ENCODE measurements at regions not wholly inside any gene's neighbourhood (a gene's known extent, or its start where the extent isn't known, plus 50 kb on each side); places are given as distances from the start of the nearest gene placed in this dataset.

- H3K4me1 ChIP-seq = no peaks in the 10 kb centered on the region
- TF ChIP-seq CTCF (IDR thresholded peaks at IDR 0.05) (no peak), EP300 (IDR thresholded peaks at IDR 0.05) (no peak), POLR2AphosphoS5 (IDR thresholded peaks at IDR 0.05) (no peak), POLR2A (IDR thresholded peaks at IDR 0.05) (no peak)
- no peak overlapping the region for H3K4me3 ChIP-seq
- no peak for DNase-seq
- H3K27ac ChIP-seq = no peak overlapping the region
- WGBS, 2 donors = 65 to 75% methylated on average over 2 of the region's 2 CpGs
- no peaks in the 10 kb centered on the region for H3K27me3 ChIP-seq
- intact Hi-C loops (cut with DNase I) = no loop called here
- H3K9me3 ChIP-seq = no peaks in the 10 kb centered on the region
- H3K36me3 ChIP-seq = no peaks in the 10 kb centered on the region
Observed at GRCh38 chr7:96452146-96452545, 130.2 kb upstream of the SLC25A13 start.

GRCh38 chr7:96449094-96449493 is 127.2 kb upstream of the SLC25A13 start:
- TF ChIP-seq POLR2AphosphoS5 (IDR thresholded peaks at IDR 0.05) (no peak), POLR2A (IDR thresholded peaks at IDR 0.05) (no peak), EP300 (IDR thresholded peaks at IDR 0.05) (no peak), CTCF (IDR thresholded peaks at IDR 0.05) (no peak)
- Histone ChIP-seq H3K36me3 (no peaks in the 10 kb centered on the region), H3K4me1 (no peaks in the 10 kb centered on the region), H3K27ac (no peak overlapping the region), H3K27me3 (no peaks in the 10 kb centered on the region), H3K4me3 (no peak overlapping the region), H3K9me3 (no peaks in the 10 kb centered on the region)
- intact Hi-C loops (cut with DNase I) = no loop called here
- WGBS, 2 donors = 73 to 80% methylated on average over 4 of the region's 4 CpGs
- DNase-seq = no peak

- H3K9me3 ChIP-seq = no peaks in the 10 kb centered on the region
- H3K4me1 ChIP-seq = no peaks in the 10 kb centered on the region
- intact Hi-C loops (cut with DNase I) = no loop called here
- 49 to 56% methylated on average over 5 of the region's 5 CpGs for whole genome bisulfite sequencing, 2 donors
- H3K27me3 ChIP-seq = no peaks in the 10 kb centered on the region
- H3K4me3 ChIP-seq = no peak overlapping the region
- no peak overlapping the region for H3K27ac ChIP-seq
- DNase-seq = no peak
- H3K36me3 ChIP-seq = no peaks in the 10 kb centered on the region
- TF ChIP-seq POLR2A (IDR thresholded peaks at IDR 0.05) = no peak
- TF ChIP-seq POLR2AphosphoS5 (IDR thresholded peaks at IDR 0.05) = no peak
- no peak for TF ChIP-seq EP300 (IDR thresholded peaks at IDR 0.05)
- TF ChIP-seq CTCF (IDR thresholded peaks at IDR 0.05) = no peak
Observed at GRCh38 chr7:96447109-96447645, 125.3 kb upstream of the SLC25A13 start.

- Histone ChIP-seq H3K4me3 (no peak overlapping the region), H3K27ac (no peak overlapping the region), H3K9me3 (no peaks in the 10 kb centered on the region), H3K4me1 (no peaks in the 10 kb centered on the region), H3K27me3 (no peaks in the 10 kb centered on the region), H3K36me3 (no peaks in the 10 kb centered on the region)
- no peak for DNase-seq
- 85 to 92% methylated on average over 5 of the region's 5 CpGs for WGBS, 2 donors
- intact Hi-C loops (cut with DNase I) = no loop called here
- TF ChIP-seq EP300 (IDR thresholded peaks at IDR 0.05) (no peak), POLR2AphosphoS5 (IDR thresholded peaks at IDR 0.05) (no peak), CTCF (IDR thresholded peaks at IDR 0.05) (no peak)
Observed at GRCh38 chr7:96441436-96442084, 119.7 kb upstream of the SLC25A13 start.

- H3K4me3 ChIP-seq = no peak overlapping the region
- TF ChIP-seq POLR2AphosphoS5 (IDR thresholded peaks at IDR 0.05) = no peak
- TF ChIP-seq EP300 (IDR thresholded peaks at IDR 0.05) = no peak
- no peak for TF ChIP-seq CTCF (IDR thresholded peaks at IDR 0.05)
- TF ChIP-seq POLR2A (IDR thresholded peaks at IDR 0.05) = no peak
- no peaks in the 10 kb centered on the region for H3K9me3 ChIP-seq
- DNase-seq = no peak
- intact Hi-C loops (cut with DNase I) = no loop called here
- H3K36me3 ChIP-seq = no peaks in the 10 kb centered on the region
- no peaks in the 10 kb centered on the region for H3K4me1 ChIP-seq
- H3K27me3 ChIP-seq = no peaks in the 10 kb centered on the region
- 91% methylated on average over 4 of the region's 4 CpGs for WGBS, 2 donors
- no peak overlapping the region for H3K27ac ChIP-seq
Observed at GRCh38 chr7:96440328-96440727, 118.4 kb upstream of the SLC25A13 start.

All from sigmoid colon (tissue), 6 donors.